HT1080 (cell line): ENCODE measurements at regions not wholly inside any gene's neighbourhood (a gene's known extent, or its start where the extent isn't known, plus 50 kb on each side); places are given as distances from the start of the nearest gene placed in this dataset.
"Not testable (repeated sequence)": the region's sequence is repeated elsewhere in the genome, so short reads cannot be mapped to it uniquely, and the experiment has no call there.

Experiments used
- DNase-seq: peaks from one replicate; pipeline ENCODE4 v3.0.0-alpha.2; 2015; ENCODE audit warnings: low read depth

- no peak for DNase-seq
These were observed 94.3 kb upstream of the ZFHX3 start for GRCh38 chr16:73142053-73142854.

- no peak for DNase-seq
These were observed 93.0 kb upstream of the ZFHX3 start for GRCh38 chr16:73140929-73141328.

DNA sequence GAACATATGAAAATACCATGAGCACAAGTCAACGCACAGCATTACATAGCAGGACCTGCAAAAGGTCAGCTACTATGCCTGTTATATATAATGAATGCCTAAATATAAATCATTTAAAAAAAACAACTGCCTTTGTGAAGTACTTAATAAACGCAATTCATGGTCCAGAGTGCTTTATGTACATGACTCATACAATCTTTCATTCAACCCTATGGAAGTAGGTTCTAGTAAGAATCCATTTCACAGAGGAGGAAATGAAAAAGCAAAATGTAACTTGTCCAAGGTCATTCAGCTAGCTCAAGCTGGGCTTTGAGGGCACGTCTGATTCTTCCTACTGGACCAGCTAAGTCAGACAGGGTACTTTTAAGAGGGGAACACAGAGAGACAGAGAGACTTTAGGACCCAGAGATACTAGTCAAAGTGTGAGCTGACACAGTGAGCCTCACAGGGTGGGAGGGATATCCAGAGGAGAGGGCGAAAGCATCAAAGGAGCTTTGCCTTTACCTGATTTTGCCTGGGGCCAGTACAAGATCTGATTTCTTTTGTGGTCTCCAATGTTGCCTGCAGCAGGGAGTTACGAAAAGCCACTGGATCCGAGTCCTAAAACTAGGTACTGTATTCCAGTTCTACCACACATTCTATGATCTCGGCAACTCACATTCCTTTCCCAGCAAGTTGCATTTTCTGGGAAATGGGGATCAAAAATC is 83.4 kb upstream of the ZFHX3 start:
- no peak for DNase-seq

GRCh38 chr16:73129455-73129854 is 81.5 kb upstream of the ZFHX3 start:
- no peak for DNase-seq

DNA sequence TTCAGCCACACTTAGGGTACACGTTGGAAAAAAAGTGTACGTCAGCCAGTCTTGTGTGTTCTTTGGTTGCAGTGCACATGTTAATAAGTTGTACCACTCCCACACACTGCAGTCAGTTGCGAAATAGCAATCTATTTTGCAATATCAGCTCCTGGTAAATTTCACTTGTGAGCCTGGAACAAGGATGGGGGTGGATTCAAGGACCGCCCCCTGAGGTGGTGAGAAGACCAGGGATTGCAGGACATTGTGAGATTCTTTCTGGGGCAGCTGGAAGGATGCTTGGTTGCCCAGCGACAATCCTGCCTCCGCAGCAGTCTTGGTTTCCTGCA is 78.6 kb upstream of the ZFHX3 start:
- DNase-seq, result no peak

GRCh38 chr16:73125850-73126524 is 78.1 kb upstream of the ZFHX3 start:
- peak; percentile 74 for DNase-seq

DNA sequence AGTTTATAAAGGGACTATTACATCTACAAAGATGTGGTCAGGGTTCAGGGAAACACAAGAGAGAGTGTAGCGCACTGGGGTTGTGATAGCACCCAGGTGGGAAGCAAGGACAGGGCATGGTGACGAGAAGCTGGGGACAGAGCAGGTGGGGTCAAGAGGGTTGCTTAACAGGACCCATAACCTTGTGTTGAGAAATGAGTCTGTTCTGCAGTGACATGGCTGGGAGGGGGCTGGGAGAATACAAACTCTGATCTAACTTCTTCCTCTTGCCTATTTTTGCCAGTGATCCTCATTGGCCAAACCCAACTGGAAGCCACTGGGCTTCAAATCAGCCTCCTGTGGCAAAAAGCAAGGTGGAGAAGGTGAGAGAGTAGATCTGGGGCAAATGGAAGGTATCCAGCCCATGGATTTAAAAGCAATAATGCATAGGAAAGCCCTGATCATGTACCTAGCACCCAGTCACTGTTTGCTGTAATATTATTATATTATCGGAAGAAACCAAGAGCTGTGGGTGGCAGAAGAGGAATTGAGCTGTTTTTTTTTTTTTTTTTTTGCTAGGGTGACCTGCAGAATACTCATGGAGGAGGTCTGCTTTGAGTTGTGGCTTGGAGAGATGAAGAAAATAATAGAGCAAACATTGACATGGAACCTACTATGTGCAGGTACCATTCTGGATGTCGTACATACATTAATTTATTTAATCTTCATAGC is 76.9 kb upstream of the ZFHX3 start:
- no peak for DNase-seq

DNA sequence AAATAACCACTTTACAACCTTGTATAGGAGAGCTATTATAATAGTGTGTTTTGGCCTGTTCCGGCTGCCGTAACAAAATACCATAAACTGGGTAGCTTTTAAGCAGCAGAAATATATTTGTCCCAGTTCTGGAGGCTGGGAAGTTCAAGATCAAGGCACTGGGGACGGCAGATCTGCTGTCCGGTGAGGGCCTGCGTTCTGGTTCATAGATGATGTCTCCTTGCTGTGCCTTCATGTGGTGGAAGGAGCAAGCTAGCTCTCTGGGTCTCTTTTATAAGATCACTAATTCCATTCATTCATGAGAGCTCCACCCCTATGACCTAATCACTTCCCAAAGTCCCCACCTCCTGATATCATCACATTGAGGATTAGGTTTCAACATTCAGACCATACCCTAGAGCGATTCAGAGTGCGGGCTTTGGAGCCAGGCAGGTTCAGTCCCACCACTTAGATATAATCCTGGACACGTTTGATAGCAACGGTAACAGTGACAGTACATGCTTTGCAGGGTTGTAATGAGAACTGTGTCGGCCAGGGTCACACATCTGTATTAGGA is 76.2 kb upstream of the ZFHX3 start:
- DNase-seq, result no peak

GRCh38 chr16:73122604-73123391 is 74.9 kb upstream of the ZFHX3 start:
- DNase-seq, result peak; percentile 46

- no peak for DNase-seq
These were observed 68.6 kb upstream of the ZFHX3 start for GRCh38 chr16:73116576-73116975.

- no peak for DNase-seq
These were observed 65.4 kb upstream of the ZFHX3 start for GRCh38 chr16:73113336-73113735.

DNA sequence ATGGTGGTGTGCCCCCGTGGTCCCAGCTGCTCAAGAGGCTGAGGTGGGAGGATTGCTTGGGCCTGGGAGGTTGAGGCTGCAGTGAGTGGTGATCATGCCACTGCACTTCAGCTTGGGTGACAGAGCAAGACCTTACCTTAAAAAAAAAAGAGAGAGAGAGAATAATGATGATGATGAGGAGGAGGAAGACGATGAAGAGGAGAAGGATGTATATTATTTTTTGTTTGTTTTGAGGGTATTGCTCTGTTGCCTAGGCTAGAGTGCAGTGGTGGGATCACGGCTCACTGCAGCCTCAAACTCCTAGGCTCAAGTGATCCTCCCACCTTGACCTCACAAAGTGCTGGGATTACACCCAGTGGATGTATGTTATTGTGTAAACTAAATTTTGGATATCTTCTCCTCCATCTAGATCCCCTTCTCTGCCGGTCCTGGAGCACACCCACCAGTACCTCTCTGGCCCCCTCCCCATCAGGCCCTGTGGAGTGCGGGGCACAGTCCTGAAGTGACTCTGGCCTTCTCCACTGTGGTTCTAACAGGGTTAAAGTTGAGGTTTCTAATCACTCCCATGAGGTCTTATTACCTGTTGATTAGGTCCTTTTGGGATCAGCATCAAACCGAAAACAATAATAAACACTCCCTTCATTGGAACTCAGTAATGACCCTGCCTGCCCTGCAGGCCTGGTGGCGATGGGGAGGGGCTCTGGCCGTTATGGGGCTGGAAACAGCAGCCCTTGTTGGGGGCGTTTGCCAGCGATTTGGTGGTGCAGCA is 60.5 kb upstream of the ZFHX3 start:
- DNase-seq, result no peak

DNA sequence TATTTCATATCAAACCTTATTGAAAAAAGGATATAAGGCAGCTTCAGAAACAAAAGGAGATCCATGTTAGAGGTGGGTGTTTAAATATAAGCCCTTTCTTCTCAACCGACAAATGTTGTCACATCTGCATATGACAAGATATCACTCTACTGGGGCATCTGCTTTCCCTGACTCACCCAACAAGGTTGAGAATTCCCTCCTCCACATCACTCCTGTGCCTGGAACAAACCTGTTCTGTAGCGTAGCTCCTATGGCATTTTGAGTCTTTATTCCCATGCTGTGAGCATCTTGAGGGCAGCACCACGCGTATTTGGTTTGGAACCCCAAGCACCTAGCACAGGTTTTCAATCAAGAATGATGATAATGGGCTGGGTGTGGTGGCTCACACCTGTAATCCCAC is 59.4 kb upstream of the ZFHX3 start:
- no peak for DNase-seq

GRCh38 chr16:73106329-73107034 is 58.6 kb upstream of the ZFHX3 start:
- DNase-seq, result no peak

GRCh38 chr16:73101568-73101967 is 53.6 kb upstream of the ZFHX3 start:
- no peak for DNase-seq

DNA sequence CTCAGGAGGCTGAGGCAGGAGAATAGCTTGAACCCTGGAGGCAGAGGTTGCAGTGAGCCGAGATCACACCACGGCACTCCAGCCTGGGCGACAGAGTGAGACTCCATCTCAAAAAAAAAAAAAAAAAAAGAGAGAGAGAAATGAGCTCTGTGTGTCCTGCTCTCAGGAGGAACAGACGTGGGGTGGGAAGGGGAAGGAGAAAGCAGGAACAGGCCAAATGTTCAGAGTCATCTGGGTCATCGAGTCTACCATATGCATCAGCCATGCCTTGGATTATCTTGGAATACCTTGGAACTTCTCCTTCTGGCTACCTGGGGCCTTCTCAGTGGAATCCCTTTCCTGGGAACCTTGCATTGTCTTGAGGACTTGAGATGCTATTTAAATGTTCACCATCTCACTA is 51.7 kb upstream of the ZFHX3 start:
- not testable (repeated sequence) for DNase-seq
